ENCODE measurements at regions not wholly inside any gene's neighbourhood (a gene's known extent, or its start where the extent isn't known, plus 50 kb on each side); places are given as distances from the start of the nearest gene placed in this dataset.

- TF ChIP-seq EZH2phosphoT487 (IDR thresholded peaks at IDR 0.05; ENCODE audit: borderline replicate concordance, low read length): no peak
- no peaks in the 10 kb centered on the region for H3K79me2 ChIP-seq (ENCODE audit: control insufficient read depth, low read length)
- no peaks in the 10 kb centered on the region for H3F3A ChIP-seq (ENCODE audit: control insufficient read depth, insufficient read depth)
- H3K36me3 ChIP-seq (ENCODE audit: control insufficient read depth, low read length): no peaks in the 10 kb centered on the region
- H3K4me3 ChIP-seq (ENCODE audit: low read length): no peak overlapping the region
- no peaks in the 10 kb centered on the region for H3K9me2 ChIP-seq (replicated peaks; ENCODE audit: control insufficient read depth, low read length)
- H3K4me1 ChIP-seq (ENCODE audit: control insufficient read depth, low read length): no peaks in the 10 kb centered on the region
- H3K4me2 ChIP-seq (ENCODE audit: low read length): no peak overlapping the region
- H3K27ac ChIP-seq (ENCODE audit: low read depth, low read length): no peak overlapping the region
- no peaks in the 10 kb centered on the region for H3K9me3 ChIP-seq (ENCODE audit: control insufficient read depth, insufficient read depth, low read length)
- no peaks in the 10 kb centered on the region for H3K27me3 ChIP-seq (ENCODE audit: control insufficient read depth, low read length)
- no peaks in the 10 kb centered on the region for H4K20me1 ChIP-seq (ENCODE audit: control insufficient read depth, insufficient read depth, low read depth, low read length)
Observed at GRCh38 chr13:79886601-79887000, 405.6 kb downstream of the NDFIP2 start.

- H3K4me3 ChIP-seq (ENCODE audit: low read length): no peak overlapping the region
- no peak overlapping the region for H3K27ac ChIP-seq (ENCODE audit: low read depth, low read length)
- no peaks in the 10 kb centered on the region for H3K27me3 ChIP-seq (ENCODE audit: control insufficient read depth, low read length)
- TF ChIP-seq EZH2phosphoT487 (IDR thresholded peaks at IDR 0.05; ENCODE audit: borderline replicate concordance, low read length): no peak
- no peak for TF ChIP-seq CTCF (IDR thresholded peaks at IDR 0.05; ENCODE audit: low read depth, low read length, poor library complexity, severe bottlenecking)
- H3K36me3 ChIP-seq (ENCODE audit: control insufficient read depth, low read length): no peaks in the 10 kb centered on the region
- H3F3A ChIP-seq (ENCODE audit: control insufficient read depth, insufficient read depth): no peaks in the 10 kb centered on the region
- H3K4me1 ChIP-seq (ENCODE audit: control insufficient read depth, low read length): no peaks in the 10 kb centered on the region
- no peaks in the 10 kb centered on the region for H3K79me2 ChIP-seq (ENCODE audit: control insufficient read depth, low read length)
- no peaks in the 10 kb centered on the region for H4K20me1 ChIP-seq (ENCODE audit: control insufficient read depth, insufficient read depth, low read depth, low read length)
- no peaks in the 10 kb centered on the region for H3K9me2 ChIP-seq (replicated peaks; ENCODE audit: control insufficient read depth, low read length)
- no peaks in the 10 kb centered on the region for H3K9me3 ChIP-seq (ENCODE audit: control insufficient read depth, insufficient read depth, low read length)
- no peak overlapping the region for H3K4me2 ChIP-seq (ENCODE audit: low read length)
Observed at GRCh38 chr13:79884890-79885289, 403.9 kb downstream of the NDFIP2 start.

- H3K79me2 ChIP-seq (ENCODE audit: control insufficient read depth, low read length): no peaks in the 10 kb centered on the region
- no peaks in the 10 kb centered on the region for H3K36me3 ChIP-seq (ENCODE audit: control insufficient read depth, low read length)
- no peak overlapping the region for H3K4me2 ChIP-seq (ENCODE audit: low read length)
- no peaks in the 10 kb centered on the region for H3F3A ChIP-seq (ENCODE audit: control insufficient read depth, insufficient read depth)
- H3K9me3 ChIP-seq (ENCODE audit: control insufficient read depth, insufficient read depth, low read length): no peaks in the 10 kb centered on the region
- no peak for TF ChIP-seq CTCF (IDR thresholded peaks at IDR 0.05; ENCODE audit: low read depth, low read length, poor library complexity, severe bottlenecking)
- TF ChIP-seq EZH2phosphoT487 (IDR thresholded peaks at IDR 0.05; ENCODE audit: borderline replicate concordance, low read length): no peak
- no peaks in the 10 kb centered on the region for H3K9me2 ChIP-seq (replicated peaks; ENCODE audit: control insufficient read depth, low read length)
- H3K4me3 ChIP-seq (ENCODE audit: low read length): no peak overlapping the region
- no peaks in the 10 kb centered on the region for H4K20me1 ChIP-seq (ENCODE audit: control insufficient read depth, insufficient read depth, low read depth, low read length)
- H3K27ac ChIP-seq (ENCODE audit: low read depth, low read length): no peak overlapping the region
- H3K27me3 ChIP-seq (ENCODE audit: control insufficient read depth, low read length): no peaks in the 10 kb centered on the region
- no peaks in the 10 kb centered on the region for H3K4me1 ChIP-seq (ENCODE audit: control insufficient read depth, low read length)
Observed at GRCh38 chr13:79883216-79883615, 402.3 kb downstream of the NDFIP2 start.

- TF ChIP-seq CTCF (IDR thresholded peaks at IDR 0.05; ENCODE audit: low read depth, low read length, poor library complexity, severe bottlenecking) (no peak), EZH2phosphoT487 (IDR thresholded peaks at IDR 0.05; ENCODE audit: borderline replicate concordance, low read length) (no peak)
- H3K4me1 ChIP-seq (ENCODE audit: control insufficient read depth, low read length): no peaks in the 10 kb centered on the region
- no peaks in the 10 kb centered on the region for H3F3A ChIP-seq (ENCODE audit: control insufficient read depth, insufficient read depth)
- no peak overlapping the region for H3K27ac ChIP-seq (ENCODE audit: low read depth, low read length)
- H4K20me1 ChIP-seq (ENCODE audit: control insufficient read depth, insufficient read depth, low read depth, low read length): no peaks in the 10 kb centered on the region
- no peaks in the 10 kb centered on the region for H3K79me2 ChIP-seq (ENCODE audit: control insufficient read depth, low read length)
- no peak overlapping the region for H3K4me2 ChIP-seq (ENCODE audit: low read length)
- H3K9me3 ChIP-seq (ENCODE audit: control insufficient read depth, insufficient read depth, low read length): no peaks in the 10 kb centered on the region
- no peaks in the 10 kb centered on the region for H3K27me3 ChIP-seq (ENCODE audit: control insufficient read depth, low read length)
- H3K36me3 ChIP-seq (ENCODE audit: control insufficient read depth, low read length): no peaks in the 10 kb centered on the region
- no peak overlapping the region for H3K4me3 ChIP-seq (ENCODE audit: low read length)
- no peaks in the 10 kb centered on the region for H3K9me2 ChIP-seq (replicated peaks; ENCODE audit: control insufficient read depth, low read length)
Observed at GRCh38 chr13:79880818-79881217, 399.9 kb downstream of the NDFIP2 start.

Measured in DOHH2 (cell line).